Cardiac fibroblast (primary cell): ENCODE measurements at regions not wholly inside any gene's neighbourhood (a gene's known extent, or its start where the extent isn't known, plus 50 kb on each side); places are given as distances from the start of the nearest gene placed in this dataset.

Source experiments
- DNase-seq, 2 donors: peaks; one replicate each; pipeline versions ENCODE4 v3.0.0 to v3.0.0-alpha.2; 2010; ENCODE audit warnings: low read depth in 2 of 2
- H3K4me3 ChIP-seq, 2 donors: replicated peaks in 1 of 2; 1 replicate in 1 of 2; 2 replicates in 1 of 2; pipeline ENCODE4 v1.5.1; 2011; ENCODE audit warnings: low read depth in 2 of 2, low read length in 2 of 2, mild to moderate bottlenecking in 2 of 2, moderate library complexity in 1 of 2
- CTCF ChIP-seq: IDR thresholded peaks from one replicate; pipeline ENCODE4 v1.5.1; 2011; ENCODE audit warnings: low read depth, mild to moderate bottlenecking, low read length, inconsistent platforms

GRCh38 chr2:9106338-9107167 is 100.1 kb upstream of the ASAP2 start:
- DNase-seq: peak in 1 of 2 donors; percentile 38
- H3K4me3 ChIP-seq: no peak overlapping the region
- TF ChIP-seq CTCF: no peak

GRCh38 chr2:9105601-9106337 is 100.8 kb upstream of the ASAP2 start:
- no peak for TF ChIP-seq CTCF
- DNase-seq: no peak

GRCh38 chr2:9103663-9104277 is 100.3 kb upstream of the MBOAT2 start:
- no peak overlapping the region for H3K4me3 ChIP-seq
- no peak for DNase-seq
- TF ChIP-seq CTCF: no peak

More at GRCh38 chr2:9105601-9106337, 100.8 kb upstream of the ASAP2 start:
- no peak overlapping the region for H3K4me3 ChIP-seq

- no peak for TF ChIP-seq CTCF
- DNase-seq: no peak
- H3K4me3 ChIP-seq: no peak overlapping the region
Measured at GRCh38 chr2:9102861-9103662, 99.6 kb upstream of the MBOAT2 start.

GRCh38 chr2:9101763-9102425 is 98.4 kb upstream of the MBOAT2 start:
- TF ChIP-seq CTCF: no peak
- H3K4me3 ChIP-seq: no peak overlapping the region
- DNase-seq: no peak
